ENCODE measurements at regions not wholly inside any gene's neighbourhood (a gene's known extent, or its start where the extent isn't known, plus 50 kb on each side); places are given as distances from the start of the nearest gene placed in this dataset.

- Histone ChIP-seq H3K27ac (no peak overlapping the region), H3K36me3 (no peaks in the 10 kb centered on the region), H3K4me3 (no peak overlapping the region), H3K9me3 (peaks cover 0 to 18% (median 9%) of the 10 kb centered on the region in 3 donors), H3K4me1 (no peaks in the 10 kb centered on the region), H3K27me3 (no peaks in the 10 kb centered on the region)
- 90 to 94% methylated on average over 9 of the region's 9 CpGs for WGBS, 2 donors
- no peak for DNase-seq
- TF ChIP-seq, protein P1, sequence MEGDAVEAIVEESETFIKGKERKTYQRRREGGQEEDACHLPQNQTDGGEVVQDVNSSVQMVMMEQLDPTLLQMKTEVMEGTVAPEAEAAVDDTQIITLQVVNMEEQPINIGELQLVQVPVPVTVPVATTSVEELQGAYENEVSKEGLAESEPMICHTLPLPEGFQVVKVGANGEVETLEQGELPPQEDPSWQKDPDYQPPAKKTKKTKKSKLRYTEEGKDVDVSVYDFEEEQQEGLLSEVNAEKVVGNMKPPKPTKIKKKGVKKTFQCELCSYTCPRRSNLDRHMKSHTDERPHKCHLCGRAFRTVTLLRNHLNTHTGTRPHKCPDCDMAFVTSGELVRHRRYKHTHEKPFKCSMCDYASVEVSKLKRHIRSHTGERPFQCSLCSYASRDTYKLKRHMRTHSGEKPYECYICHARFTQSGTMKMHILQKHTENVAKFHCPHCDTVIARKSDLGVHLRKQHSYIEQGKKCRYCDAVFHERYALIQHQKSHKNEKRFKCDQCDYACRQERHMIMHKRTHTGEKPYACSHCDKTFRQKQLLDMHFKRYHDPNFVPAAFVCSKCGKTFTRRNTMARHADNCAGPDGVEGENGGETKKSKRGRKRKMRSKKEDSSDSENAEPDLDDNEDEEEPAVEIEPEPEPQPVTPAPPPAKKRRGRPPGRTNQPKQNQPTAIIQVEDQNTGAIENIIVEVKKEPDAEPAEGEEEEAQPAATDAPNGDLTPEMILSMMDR (IDR thresholded peaks at IDR 0.05), result no peak
- no peak for TF ChIP-seq POLR2A (IDR thresholded peaks at IDR 0.05)
- intact Hi-C loops (cut with DNase I), result no loop called here
Measured at GRCh38 chr2:163269374-163270021, 430.9 kb upstream of the KCNH7 start.

DNA sequence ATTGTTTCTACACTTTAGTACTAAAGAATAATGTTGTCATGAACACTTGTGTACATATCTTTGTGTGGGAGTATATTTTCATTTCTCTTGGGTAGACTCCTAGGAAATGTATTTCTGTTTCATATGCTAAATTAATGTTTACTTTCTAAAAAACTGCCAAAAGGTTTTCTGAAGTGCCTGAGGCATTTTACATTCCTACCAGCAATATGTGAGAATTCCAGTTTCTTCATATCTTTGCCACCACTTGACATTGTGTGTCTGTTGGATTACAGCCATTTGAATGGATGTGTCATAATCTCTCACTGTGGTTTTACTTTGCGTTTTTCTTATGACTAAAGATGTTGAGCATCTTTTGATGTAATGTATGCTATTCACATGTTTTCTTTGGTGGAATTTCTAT is 428.2 kb upstream of the KCNH7 start:
- WGBS, 2 donors, result 14 to 42% methylated on average over 1 of the region's 1 CpG
- intact Hi-C loops (cut with DNase I), result no loop called here
- no peak for DNase-seq

DNA sequence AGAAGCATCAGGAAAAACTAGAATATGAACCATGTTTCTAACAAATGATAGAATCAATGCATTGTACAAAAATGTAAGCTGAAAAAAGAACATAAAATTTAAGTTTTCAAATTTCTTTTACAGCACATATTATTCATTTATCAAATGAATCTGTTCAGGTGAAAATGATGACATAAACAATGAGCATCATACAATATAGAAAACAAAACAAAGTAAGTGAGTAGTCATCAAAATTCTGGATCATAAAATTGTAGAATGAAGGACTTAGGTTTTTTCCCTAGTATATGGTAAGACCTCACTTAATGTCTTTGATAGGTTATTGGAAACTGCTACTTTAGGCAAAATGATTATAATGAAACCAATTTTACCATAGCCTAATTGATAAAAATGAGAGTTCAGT is 427.0 kb upstream of the KCNH7 start:
- TF ChIP-seq POLR2A (IDR thresholded peaks at IDR 0.05), result no peak
- TF ChIP-seq, protein P1 (IDR thresholded peaks at IDR 0.05), result no peak
- Histone ChIP-seq H3K9me3 (no peaks in the 10 kb centered on the region), H3K27ac (no peak overlapping the region), H3K27me3 (no peaks in the 10 kb centered on the region), H3K4me3 (no peak overlapping the region), H3K36me3 (no peaks in the 10 kb centered on the region), H3K4me1 (no peaks in the 10 kb centered on the region)
- no peak for DNase-seq
- intact Hi-C loops (cut with DNase I), result no loop called here

More for the DNA sequence above, 428.2 kb upstream of the KCNH7 start:
- H3K36me3 ChIP-seq, result no peaks in the 10 kb centered on the region
- H3K27me3 ChIP-seq, result no peaks in the 10 kb centered on the region
- no peak overlapping the region for H3K4me3 ChIP-seq
- no peak for TF ChIP-seq POLR2A (IDR thresholded peaks at IDR 0.05)
- TF ChIP-seq, protein P1 (IDR thresholded peaks at IDR 0.05), result no peak
- H3K27ac ChIP-seq, result no peak overlapping the region
- H3K4me1 ChIP-seq, result no peaks in the 10 kb centered on the region
- H3K9me3 ChIP-seq, result no peaks in the 10 kb centered on the region

DNA sequence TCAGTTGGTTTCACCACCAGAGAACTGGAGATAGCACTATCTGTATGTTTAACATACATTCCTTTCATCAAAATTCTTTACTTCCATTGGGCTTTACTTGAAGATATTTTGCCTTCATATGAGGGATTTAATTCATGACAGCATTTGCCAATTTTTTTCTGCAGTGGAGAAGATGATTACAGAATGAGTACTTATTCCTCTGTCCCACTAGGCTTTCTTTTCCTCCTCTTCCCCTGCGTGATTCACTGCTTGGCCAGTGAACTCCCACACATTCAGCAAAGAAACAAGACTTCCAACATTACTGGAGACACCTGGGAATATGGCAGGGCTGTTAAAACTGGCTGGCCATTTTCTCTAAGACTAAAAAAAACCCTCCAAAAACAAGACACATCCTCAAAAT is 425.8 kb upstream of the KCNH7 start:
- Histone ChIP-seq H3K4me3 (no peak overlapping the region), H3K27me3 (no peaks in the 10 kb centered on the region), H3K4me1 (no peaks in the 10 kb centered on the region), H3K27ac (no peak overlapping the region), H3K36me3 (no peaks in the 10 kb centered on the region), H3K9me3 (no peaks in the 10 kb centered on the region)
- intact Hi-C loops (cut with DNase I), result no loop called here
- WGBS, 2 donors, result 22 to 25% methylated on average over 1 of the region's 1 CpG
- no peak for TF ChIP-seq POLR2A (IDR thresholded peaks at IDR 0.05)
- TF ChIP-seq, protein P1 (IDR thresholded peaks at IDR 0.05), result no peak
- DNase-seq, result no peak

- H3K9me3 ChIP-seq, result no peaks in the 10 kb centered on the region
- H3K36me3 ChIP-seq, result no peaks in the 10 kb centered on the region
- H3K4me1 ChIP-seq, result no peaks in the 10 kb centered on the region
- TF ChIP-seq, protein P1 (IDR thresholded peaks at IDR 0.05), result no peak
- TF ChIP-seq POLR2A (IDR thresholded peaks at IDR 0.05), result no peak
- H3K27ac ChIP-seq, result no peak overlapping the region
- no peaks in the 10 kb centered on the region for H3K27me3 ChIP-seq
- no peak overlapping the region for H3K4me3 ChIP-seq
- DNase-seq, result no peak
- intact Hi-C loops (cut with DNase I), result no loop called here
Measured at GRCh38 chr2:163259489-163259888, 420.9 kb upstream of the KCNH7 start.

Measured in esophagus squamous epithelium (tissue), 5 donors.